ENCODE measurements at regions not wholly inside any gene's neighbourhood (a gene's known extent, or its start where the extent isn't known, plus 50 kb on each side); places are given as distances from the start of the nearest gene placed in this dataset.

DNA sequence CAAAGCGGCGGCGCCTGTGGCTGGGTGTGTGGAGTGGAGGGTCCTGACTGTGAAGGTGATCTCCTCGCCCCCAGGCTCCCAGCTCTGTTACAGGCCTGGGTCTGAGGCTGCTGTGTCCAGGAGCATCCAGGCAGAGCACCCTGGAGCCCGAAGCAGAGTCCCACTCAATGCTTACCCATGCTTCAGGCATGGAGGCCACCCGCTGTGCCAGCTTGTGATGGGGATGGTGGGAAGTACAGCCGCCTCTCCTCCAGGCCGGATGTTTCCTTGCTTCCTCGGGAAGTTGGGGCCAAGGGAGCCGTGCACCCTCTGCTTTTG, 255.9 kb upstream of the IRX1 start:
- TF ChIP-seq, protein P1, sequence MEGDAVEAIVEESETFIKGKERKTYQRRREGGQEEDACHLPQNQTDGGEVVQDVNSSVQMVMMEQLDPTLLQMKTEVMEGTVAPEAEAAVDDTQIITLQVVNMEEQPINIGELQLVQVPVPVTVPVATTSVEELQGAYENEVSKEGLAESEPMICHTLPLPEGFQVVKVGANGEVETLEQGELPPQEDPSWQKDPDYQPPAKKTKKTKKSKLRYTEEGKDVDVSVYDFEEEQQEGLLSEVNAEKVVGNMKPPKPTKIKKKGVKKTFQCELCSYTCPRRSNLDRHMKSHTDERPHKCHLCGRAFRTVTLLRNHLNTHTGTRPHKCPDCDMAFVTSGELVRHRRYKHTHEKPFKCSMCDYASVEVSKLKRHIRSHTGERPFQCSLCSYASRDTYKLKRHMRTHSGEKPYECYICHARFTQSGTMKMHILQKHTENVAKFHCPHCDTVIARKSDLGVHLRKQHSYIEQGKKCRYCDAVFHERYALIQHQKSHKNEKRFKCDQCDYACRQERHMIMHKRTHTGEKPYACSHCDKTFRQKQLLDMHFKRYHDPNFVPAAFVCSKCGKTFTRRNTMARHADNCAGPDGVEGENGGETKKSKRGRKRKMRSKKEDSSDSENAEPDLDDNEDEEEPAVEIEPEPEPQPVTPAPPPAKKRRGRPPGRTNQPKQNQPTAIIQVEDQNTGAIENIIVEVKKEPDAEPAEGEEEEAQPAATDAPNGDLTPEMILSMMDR (conservative IDR thresholded peaks at IDR 0.05), result no peak
- TF ChIP-seq EZH2 (IDR thresholded peaks at IDR 0.05; ENCODE audit: low read depth), result no peak
